H1 (cell line): ENCODE measurements at regions not wholly inside any gene's neighbourhood (a gene's known extent, or its start where the extent isn't known, plus 50 kb on each side); places are given as distances from the start of the nearest gene placed in this dataset.

Experiments used
- ATF2 ChIP-seq: IDR thresholded peaks from 2 replicates; pipeline ENCODE4 v1.6.1; 2012; ENCODE audit warnings: low read length, inconsistent platforms
- CREB1 ChIP-seq: IDR thresholded peaks from 2 replicates; pipeline ENCODE4 v1.6.1; 2012; ENCODE audit warnings: inconsistent platforms
- CTCF ChIP-seq, 3 experiments: IDR thresholded peaks; 1 replicate in 2 of 3; 2 replicates in 1 of 3; pipeline versions ENCODE4 v1.5.1 to v1.6.1; 2011; ENCODE audit warnings: low read length in 3 of 3, mild to moderate bottlenecking in 3 of 3, inconsistent platforms in 2 of 3, low read depth in 1 of 3, moderate library complexity in 1 of 3; ENCODE audit not compliant: insufficient read depth in 1 of 3; ENCODE audit errors: control extremely low read depth in 1 of 3
- EP300 ChIP-seq, 2 experiments: IDR thresholded peaks; 1 replicate in 1 of 2; 2 replicates in 1 of 2; pipeline ENCODE4 v1.6.1; 2011 to 2012; ENCODE audit warnings: low read depth in 2 of 2, low read length in 2 of 2, mild to moderate bottlenecking in 2 of 2, borderline replicate concordance in 1 of 2, inconsistent platforms in 1 of 2, moderate library complexity in 1 of 2
- HDAC6 ChIP-seq: IDR thresholded peaks from one replicate; pipeline ENCODE4 v1.7.1; 2012; ENCODE audit warnings: low read depth, mild to moderate bottlenecking, inconsistent platforms, low read length, moderate library complexity
- POLR2AphosphoS5 ChIP-seq: IDR thresholded peaks from 2 replicates; pipeline ENCODE4 v1.6.1; 2011; ENCODE audit warnings: low read depth, low read length
- RNF2 ChIP-seq: fragments of 200-900, 300-1000 bp; sonication (generic); IDR thresholded peaks from 2 replicates; pipeline ENCODE4 v1.7.1; 2016; ENCODE audit warnings: borderline replicate concordance, low read depth, mild to moderate bottlenecking, antibody characterized with exemption, low read length; ENCODE audit not compliant: poor library complexity, severe bottlenecking; ENCODE audit errors: missing control alignments
- USF2 ChIP-seq: IDR thresholded peaks from 2 replicates; pipeline ENCODE4 v1.6.1; 2011; ENCODE audit warnings: low read length, improper control_type of control experiment

- no peak for TF ChIP-seq CTCF (IDR thresholded peaks at IDR 0.05; ENCODE audit: control extremely low read depth in 1 of 3, insufficient read depth in 1 of 3, low read depth in 1 of 3, low read length in 3 of 3)
- no peak for TF ChIP-seq ATF2
- TF ChIP-seq POLR2AphosphoS5, result no peak
- TF ChIP-seq USF2, result no peak
- TF ChIP-seq RNF2, result no peak
- no peak for TF ChIP-seq EP300 (IDR thresholded peaks at IDR 0.05; ENCODE audit: borderline replicate concordance in 1 of 2, low read depth in 2 of 2, low read length in 2 of 2)
- TF ChIP-seq CREB1, result no peak
- TF ChIP-seq HDAC6, result no peak
Observed at GRCh38 chr15:61668444-61668843, 391.8 kb downstream of the VPS13C start.
